Breast epithelium (tissue), 4 donors: ENCODE measurements at regions not wholly inside any gene's neighbourhood (a gene's known extent, or its start where the extent isn't known, plus 50 kb on each side); places are given as distances from the start of the nearest gene placed in this dataset.

Source experiments
- DNase-seq, 2 donors: peaks; one replicate each; pipeline ENCODE4 v3.0.0-alpha.2; 2019; ENCODE audit warnings: low spot score in 2 of 2
- H3K27ac ChIP-seq, 2 donors: fragments of 200-600 bp; sonication (generic) in 1 of 2; one replicate each; pipeline ENCODE4 v1.5.1; 2016 to 2019; ENCODE audit warnings: mild to moderate bottlenecking in 1 of 2
- H3K27me3 ChIP-seq, 2 donors: fragments of 200-600 bp; sonication (generic) in 1 of 2; one replicate each; pipeline versions ENCODE4 v1.5.1 to v1.6.0; 2017 to 2019; ENCODE audit warnings: control low read depth in 1 of 2, mild to moderate bottlenecking in 1 of 2
- H3K36me3 ChIP-seq: fragments of 200-600 bp; one replicate; pipeline ENCODE4 v1.5.1; 2019
- H3K4me1 ChIP-seq, 2 donors: fragments of 200-600 bp; sonication (generic); one replicate each; pipeline ENCODE4 v1.5.1; 2016 to 2019; ENCODE audit warnings: control low read depth in 1 of 2
- H3K4me3 ChIP-seq, 3 donors: fragments of 200-600 bp; sonication (generic); 1 replicate in 2 of 3; 2 replicates in 1 of 3; pipeline ENCODE4 v1.5.1; 2016 to 2019; ENCODE audit warnings: mild to moderate bottlenecking in 3 of 3, moderate library complexity in 2 of 3
- H3K9me3 ChIP-seq, 2 donors: fragments of 200-600 bp; sonication (generic) in 1 of 2; one replicate each; pipeline ENCODE4 v1.5.1; 2016 to 2019; ENCODE audit warnings: control low read depth in 1 of 2
- POLR2A ChIP-seq: fragments of 450-650 bp; IDR thresholded peaks from one replicate; pipeline ENCODE4 v1.6.1; 2016; ENCODE audit warnings: antibody characterized with exemption, mild to moderate bottlenecking, moderate library complexity
- POLR2AphosphoS5 ChIP-seq, 3 donors: sonication (generic); formaldehyde crosslinking; IDR thresholded peaks; one replicate each; pipeline ENCODE4 v1.6.1; 2017; ENCODE audit warnings: antibody characterized with exemption in 3 of 3
- intact Hi-C: fragments of 100-400 bp; cut with DNase I; formaldehyde crosslinking; loops from one replicate; pipeline ENCODE4 v1.15.1; 2023; ENCODE audit warnings: low total_unique reads
- TF ChIP-seq, protein P1 (sequence below), 3 donors: fragments of 450-650 bp; IDR thresholded peaks; one replicate each; pipeline ENCODE4 v1.5.1; 2016 to 2017; ENCODE audit warnings: antibody characterized with exemption in 3 of 3, mild to moderate bottlenecking in 3 of 3, moderate library complexity in 3 of 3

DNA sequence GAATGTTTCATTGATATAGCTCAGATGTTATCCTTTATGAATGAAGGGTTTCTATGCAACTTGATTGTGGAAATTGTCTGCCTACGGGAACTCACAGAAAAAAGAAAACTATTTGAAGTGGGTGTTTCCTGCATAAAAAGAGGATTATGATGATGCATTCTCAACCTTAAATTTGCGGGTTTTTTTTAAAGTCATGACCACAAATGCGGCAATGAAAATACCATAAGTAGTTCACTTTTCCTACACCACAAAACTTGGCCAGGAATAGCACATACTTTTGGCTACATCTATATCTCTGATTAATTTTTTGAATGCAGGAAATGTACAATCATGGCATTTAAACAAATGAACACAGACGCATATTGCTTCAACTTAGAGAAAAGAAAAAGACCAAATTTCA, 754.7 kb downstream of the DTWD2 start:
- no peaks in the 10 kb centered on the region for H3K4me1 ChIP-seq
- no peaks in the 10 kb centered on the region for H3K27me3 ChIP-seq
- H3K36me3 ChIP-seq: no peaks in the 10 kb centered on the region
- TF ChIP-seq, protein P1, sequence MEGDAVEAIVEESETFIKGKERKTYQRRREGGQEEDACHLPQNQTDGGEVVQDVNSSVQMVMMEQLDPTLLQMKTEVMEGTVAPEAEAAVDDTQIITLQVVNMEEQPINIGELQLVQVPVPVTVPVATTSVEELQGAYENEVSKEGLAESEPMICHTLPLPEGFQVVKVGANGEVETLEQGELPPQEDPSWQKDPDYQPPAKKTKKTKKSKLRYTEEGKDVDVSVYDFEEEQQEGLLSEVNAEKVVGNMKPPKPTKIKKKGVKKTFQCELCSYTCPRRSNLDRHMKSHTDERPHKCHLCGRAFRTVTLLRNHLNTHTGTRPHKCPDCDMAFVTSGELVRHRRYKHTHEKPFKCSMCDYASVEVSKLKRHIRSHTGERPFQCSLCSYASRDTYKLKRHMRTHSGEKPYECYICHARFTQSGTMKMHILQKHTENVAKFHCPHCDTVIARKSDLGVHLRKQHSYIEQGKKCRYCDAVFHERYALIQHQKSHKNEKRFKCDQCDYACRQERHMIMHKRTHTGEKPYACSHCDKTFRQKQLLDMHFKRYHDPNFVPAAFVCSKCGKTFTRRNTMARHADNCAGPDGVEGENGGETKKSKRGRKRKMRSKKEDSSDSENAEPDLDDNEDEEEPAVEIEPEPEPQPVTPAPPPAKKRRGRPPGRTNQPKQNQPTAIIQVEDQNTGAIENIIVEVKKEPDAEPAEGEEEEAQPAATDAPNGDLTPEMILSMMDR (IDR thresholded peaks at IDR 0.05): no peak
- TF ChIP-seq POLR2A (no peak), POLR2AphosphoS5 (IDR thresholded peaks at IDR 0.05) (no peak)
- H3K27ac ChIP-seq: no peak overlapping the region
- DNase-seq: no peak
- intact Hi-C loops: no loop called here
- no peak overlapping the region for H3K4me3 ChIP-seq
- no peaks in the 10 kb centered on the region for H3K9me3 ChIP-seq

DNA sequence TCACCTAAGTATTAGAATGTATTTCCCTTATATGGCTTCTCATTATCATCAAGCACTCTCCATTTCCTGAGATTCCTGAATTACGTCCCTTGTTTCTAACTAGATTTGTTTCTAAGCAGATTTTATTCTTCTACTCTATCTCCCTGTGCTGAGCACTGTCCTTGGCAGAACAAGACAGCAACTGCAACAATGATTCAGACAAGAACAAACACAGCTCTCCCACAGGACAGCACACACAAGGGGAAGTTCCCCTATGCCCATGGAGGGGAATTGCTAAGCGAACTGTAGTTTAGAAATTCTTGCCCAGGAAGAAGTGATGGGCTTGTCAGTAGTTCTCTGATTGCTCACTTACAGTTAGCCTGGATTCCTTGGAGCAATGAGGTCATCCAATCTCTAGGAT, 759.9 kb downstream of the DTWD2 start:
- Histone ChIP-seq H3K27ac (no peak overlapping the region), H3K9me3 (no peaks in the 10 kb centered on the region), H3K36me3 (no peaks in the 10 kb centered on the region), H3K4me1 (no peaks in the 10 kb centered on the region), H3K27me3 (no peaks in the 10 kb centered on the region), H3K4me3 (no peak overlapping the region)
- no peak for TF ChIP-seq POLR2AphosphoS5 (IDR thresholded peaks at IDR 0.05)
- TF ChIP-seq, protein P1 (IDR thresholded peaks at IDR 0.05): no peak
- TF ChIP-seq POLR2A: no peak
- intact Hi-C loops: no loop called here
- no peak for DNase-seq

DNA sequence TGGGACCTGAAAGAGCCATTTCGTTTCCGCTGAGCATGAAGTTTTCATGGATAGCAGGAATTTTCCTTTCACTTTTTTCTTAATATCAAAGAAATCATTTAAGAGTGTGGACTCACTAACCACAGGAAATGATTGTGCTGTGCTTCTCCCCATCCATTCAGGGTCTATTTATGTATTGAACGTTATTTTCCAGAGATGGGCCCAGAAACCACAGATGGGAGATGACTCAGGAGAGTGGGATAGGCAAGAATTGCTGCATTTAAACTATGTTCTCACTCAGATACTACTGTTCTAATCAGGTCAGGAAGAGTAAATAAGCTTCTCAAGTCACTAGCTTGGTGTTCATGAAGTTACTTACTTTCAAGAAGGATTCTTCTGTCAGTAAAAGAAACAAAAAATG, 763.8 kb downstream of the DTWD2 start:
- TF ChIP-seq POLR2AphosphoS5 (IDR thresholded peaks at IDR 0.05) (no peak), POLR2A (no peak)
- TF ChIP-seq, protein P1 (IDR thresholded peaks at IDR 0.05): no peak
- Histone ChIP-seq H3K4me1 (no peaks in the 10 kb centered on the region), H3K9me3 (no peaks in the 10 kb centered on the region), H3K36me3 (no peaks in the 10 kb centered on the region), H3K27me3 (no peaks in the 10 kb centered on the region), H3K27ac (no peak overlapping the region), H3K4me3 (no peak overlapping the region)
- no peak for DNase-seq
- intact Hi-C loops: no loop called here

DNA sequence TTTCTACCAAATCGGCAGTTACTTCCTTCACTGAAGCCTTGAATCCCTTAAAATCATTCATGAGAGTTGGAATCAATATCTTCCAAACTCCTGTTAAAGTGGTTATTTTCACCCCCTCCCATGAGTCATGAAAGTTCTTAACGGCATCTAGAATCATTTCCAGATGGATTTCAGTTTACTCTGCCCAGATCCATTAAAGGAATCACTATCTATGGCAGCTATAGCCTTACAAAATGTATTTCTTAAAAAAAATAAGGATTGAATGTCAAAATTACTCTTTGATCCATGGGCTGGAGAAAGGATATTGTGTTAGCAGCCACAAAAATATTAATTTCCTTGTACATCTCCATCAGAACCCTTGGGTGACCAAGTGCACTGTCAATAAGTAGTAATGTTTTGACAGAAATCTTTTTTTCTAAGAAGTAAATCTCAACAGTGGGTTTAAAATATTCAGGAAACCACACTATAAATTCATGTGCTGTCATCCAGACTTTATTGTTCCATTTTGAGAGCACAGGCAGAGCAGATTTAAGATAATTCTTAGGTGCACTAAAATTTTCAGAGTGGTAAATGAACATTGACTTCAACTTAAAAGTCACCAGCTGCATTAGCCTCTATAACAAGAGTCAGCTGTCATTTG, 767.7 kb downstream of the DTWD2 start:
- Histone ChIP-seq H3K4me3 (no peak overlapping the region), H3K4me1 (no peaks in the 10 kb centered on the region), H3K27me3 (no peaks in the 10 kb centered on the region), H3K27ac (no peak overlapping the region), H3K9me3 (no peaks in the 10 kb centered on the region), H3K36me3 (no peaks in the 10 kb centered on the region)
- intact Hi-C loops: no loop called here
- TF ChIP-seq POLR2A (no peak), POLR2AphosphoS5 (IDR thresholded peaks at IDR 0.05) (no peak)
- TF ChIP-seq, protein P1 (IDR thresholded peaks at IDR 0.05): no peak
- DNase-seq: no peak

DNA sequence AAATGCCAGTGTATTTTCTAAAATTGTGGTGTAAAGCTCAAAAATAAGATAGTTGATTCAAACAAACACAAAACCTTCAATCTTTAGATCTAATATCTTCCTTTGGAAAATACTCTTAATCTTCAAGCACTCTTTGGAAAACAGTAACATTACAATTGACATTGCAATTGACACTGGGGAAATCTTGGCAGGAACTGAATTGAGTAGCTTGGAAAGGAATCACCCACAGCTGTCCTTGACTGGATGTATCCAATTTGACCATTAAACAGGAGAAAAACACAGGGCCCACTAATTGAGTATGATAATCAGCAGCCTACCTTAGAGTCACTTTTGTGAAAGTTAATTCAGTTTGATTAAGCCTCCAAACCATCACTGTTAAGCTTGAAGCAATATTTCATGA, 776.7 kb downstream of the DTWD2 start:
- Histone ChIP-seq H3K36me3 (no peaks in the 10 kb centered on the region), H3K27ac (no peak overlapping the region), H3K4me3 (no peak overlapping the region), H3K4me1 (no peaks in the 10 kb centered on the region), H3K9me3 (peaks cover 21 to 33% of the 10 kb centered on the region in 2 donors), H3K27me3 (no peaks in the 10 kb centered on the region)
- intact Hi-C loops: no loop called here
- TF ChIP-seq POLR2AphosphoS5 (IDR thresholded peaks at IDR 0.05) (no peak), POLR2A (no peak)
- TF ChIP-seq, protein P1 (IDR thresholded peaks at IDR 0.05): no peak
- DNase-seq: no peak
